ENCODE measurements at regions not wholly inside any gene's neighbourhood (a gene's known extent, or its start where the extent isn't known, plus 50 kb on each side); places are given as distances from the start of the nearest gene placed in this dataset.

DNA sequence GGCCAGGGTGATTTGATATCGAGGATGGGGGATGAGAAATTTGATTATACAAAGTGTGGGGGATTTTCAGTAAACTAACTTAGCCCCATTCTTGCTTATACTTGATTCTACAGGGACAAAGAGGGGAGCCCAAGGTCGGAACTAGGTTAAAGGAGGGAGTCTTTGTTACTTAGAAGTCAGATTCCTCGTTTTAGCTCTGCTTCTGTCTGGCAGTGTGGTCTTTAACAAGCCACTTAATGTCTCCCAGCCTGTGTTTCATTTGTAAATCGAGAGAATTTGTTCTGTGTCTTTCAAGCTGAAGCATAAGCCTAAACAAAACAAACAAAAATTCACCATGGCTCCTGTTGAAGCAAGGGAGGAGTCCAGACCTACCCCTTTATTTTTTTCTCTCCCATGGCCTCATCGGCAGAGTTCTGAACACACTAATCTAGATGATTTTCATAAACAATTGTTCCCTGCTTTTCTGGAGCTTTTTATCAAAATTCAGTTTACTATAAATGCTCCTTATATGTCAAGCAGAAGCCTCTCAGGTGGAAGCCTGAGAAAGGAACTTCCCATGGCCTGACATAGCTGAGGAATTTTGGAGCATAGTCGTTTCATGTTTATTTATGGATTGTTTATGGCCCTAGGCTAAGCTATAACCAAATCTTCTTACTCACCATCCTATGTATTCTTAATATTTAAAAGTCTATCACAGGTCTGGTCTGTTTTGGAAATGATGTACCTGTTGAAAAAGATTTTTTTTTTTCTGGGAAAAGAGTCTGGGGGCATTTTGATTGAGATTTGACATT lies 62.6 kb upstream of the SYTL5 start:
- Histone ChIP-seq H3K9me3 (replicated peaks in 1 of 2; ENCODE audit: control insufficient read depth in 1 of 2, insufficient read depth in 1 of 2, low read length in 2 of 2) (no peaks in the 10 kb centered on the region), H2AFZ (ENCODE audit: insufficient read depth, low read depth, low read length, poor library complexity, severe bottlenecking) (no peak overlapping the region), H3K9ac (ENCODE audit: insufficient read depth, low read length, poor library complexity, severe bottlenecking) (no peak overlapping the region), H3K79me2 (ENCODE audit: insufficient read depth, low read length) (no peaks in the 10 kb centered on the region), H4K20me1 (ENCODE audit: insufficient read depth, low read length) (no peaks in the 10 kb centered on the region), H3K27ac (ENCODE audit: low read depth in 1 of 2, low read length in 2 of 2) (no peak overlapping the region), H3K4me3 (replicated peaks in 1 of 3; ENCODE audit: low read depth in 2 of 3, low read length in 3 of 3) (no peak overlapping the region), H3K4me2 (replicated peaks; ENCODE audit: extremely low read depth, low read length, poor library complexity, severe bottlenecking) (no peak overlapping the region), H3K4me1 (ENCODE audit: control insufficient read depth in 1 of 2, insufficient read depth in 2 of 2, low read length in 2 of 2) (no peaks in the 10 kb centered on the region), H3K27me3 (ENCODE audit: control insufficient read depth in 2 of 2, insufficient read depth in 2 of 2, low read length in 2 of 2) (peaks cover 0 to 8% of the 10 kb centered on the region in 2 donors), H3K36me3 (replicated peaks in 1 of 2; ENCODE audit: control insufficient read depth in 1 of 2, insufficient read depth in 2 of 2, low read length in 2 of 2) (no peaks in the 10 kb centered on the region)
- H3K27me3 Mint-ChIP-seq (ENCODE audit: low read depth in 3 of 3) = peaks cover 1 to 9% (median 8%) of the 10 kb centered on the region in 3 donors
- H3K36me3 Mint-ChIP-seq = no peaks in the 10 kb centered on the region
- WGBS (ENCODE audit: insufficient coverage) = no CpG with 5 or more reads among the region's 6 CpGs
- no peak overlapping the region for H3K4me3 Mint-ChIP-seq
- no peak for DNase-seq
- intact Hi-C loops (cut with micrococcal nuclease) = no loop called here
- H3K9me3 Mint-ChIP-seq = peaks cover 0 to 3% (median 0%) of the 10 kb centered on the region in 7 donors
- H3K4me1 Mint-ChIP-seq = no peaks in the 10 kb centered on the region
- no peak overlapping the region for H3K27ac Mint-ChIP-seq
- TF ChIP-seq, protein P1, sequence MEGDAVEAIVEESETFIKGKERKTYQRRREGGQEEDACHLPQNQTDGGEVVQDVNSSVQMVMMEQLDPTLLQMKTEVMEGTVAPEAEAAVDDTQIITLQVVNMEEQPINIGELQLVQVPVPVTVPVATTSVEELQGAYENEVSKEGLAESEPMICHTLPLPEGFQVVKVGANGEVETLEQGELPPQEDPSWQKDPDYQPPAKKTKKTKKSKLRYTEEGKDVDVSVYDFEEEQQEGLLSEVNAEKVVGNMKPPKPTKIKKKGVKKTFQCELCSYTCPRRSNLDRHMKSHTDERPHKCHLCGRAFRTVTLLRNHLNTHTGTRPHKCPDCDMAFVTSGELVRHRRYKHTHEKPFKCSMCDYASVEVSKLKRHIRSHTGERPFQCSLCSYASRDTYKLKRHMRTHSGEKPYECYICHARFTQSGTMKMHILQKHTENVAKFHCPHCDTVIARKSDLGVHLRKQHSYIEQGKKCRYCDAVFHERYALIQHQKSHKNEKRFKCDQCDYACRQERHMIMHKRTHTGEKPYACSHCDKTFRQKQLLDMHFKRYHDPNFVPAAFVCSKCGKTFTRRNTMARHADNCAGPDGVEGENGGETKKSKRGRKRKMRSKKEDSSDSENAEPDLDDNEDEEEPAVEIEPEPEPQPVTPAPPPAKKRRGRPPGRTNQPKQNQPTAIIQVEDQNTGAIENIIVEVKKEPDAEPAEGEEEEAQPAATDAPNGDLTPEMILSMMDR (IDR thresholded peaks at IDR 0.05) = no peak

DNA sequence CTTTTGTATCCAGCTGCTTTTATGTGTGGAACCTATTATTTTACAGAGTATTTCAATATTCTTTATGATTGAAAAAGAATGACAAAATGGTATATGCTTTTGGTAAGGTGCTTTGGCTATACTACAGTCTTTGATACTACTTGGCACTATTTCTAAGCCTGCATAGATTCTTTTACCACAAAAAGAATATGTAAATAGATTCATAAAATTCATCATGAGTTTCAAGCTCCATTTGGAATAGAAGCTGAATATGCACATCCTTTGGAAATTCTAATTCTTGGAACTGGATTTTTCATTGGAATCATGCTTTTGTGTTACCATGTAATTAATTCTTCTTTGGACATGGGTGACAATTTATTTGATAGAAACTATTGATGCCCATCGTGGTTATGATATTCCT lies 60.2 kb upstream of the SYTL5 start:
- H3K4me2 ChIP-seq (replicated peaks; ENCODE audit: extremely low read depth, low read length, poor library complexity, severe bottlenecking) = no peak overlapping the region
- TF ChIP-seq, protein P1 (IDR thresholded peaks at IDR 0.05) = no peak

More for the DNA sequence above, 60.2 kb upstream of the SYTL5 start:
- DNase-seq = no peak
- Histone ChIP-seq H3K27ac (ENCODE audit: low read depth in 1 of 2, low read length in 2 of 2) (no peak overlapping the region), H3K4me3 (replicated peaks in 1 of 3; ENCODE audit: low read depth in 2 of 3, low read length in 3 of 3) (no peak overlapping the region), H3K79me2 (ENCODE audit: insufficient read depth, low read length) (no peaks in the 10 kb centered on the region), H3K9ac (ENCODE audit: insufficient read depth, low read length, poor library complexity, severe bottlenecking) (no peak overlapping the region), H3K4me1 (ENCODE audit: control insufficient read depth in 1 of 2, insufficient read depth in 2 of 2, low read length in 2 of 2) (no peaks in the 10 kb centered on the region), H3K36me3 (replicated peaks in 1 of 2; ENCODE audit: control insufficient read depth in 1 of 2, insufficient read depth in 2 of 2, low read length in 2 of 2) (no peaks in the 10 kb centered on the region), H4K20me1 (ENCODE audit: insufficient read depth, low read length) (no peaks in the 10 kb centered on the region), H2AFZ (ENCODE audit: insufficient read depth, low read depth, low read length, poor library complexity, severe bottlenecking) (no peak overlapping the region), H3K27me3 (ENCODE audit: control insufficient read depth in 2 of 2, insufficient read depth in 2 of 2, low read length in 2 of 2) (peaks cover 0 to 9% of the 10 kb centered on the region in 2 donors), H3K9me3 (replicated peaks in 1 of 2; ENCODE audit: control insufficient read depth in 1 of 2, insufficient read depth in 1 of 2, low read length in 2 of 2) (no peaks in the 10 kb centered on the region)
- no CpG with 5 or more reads among the region's 1 CpG for WGBS (ENCODE audit: insufficient coverage)
- Mint-ChIP-seq H3K4me3 (no peak overlapping the region), H3K27ac (no peak overlapping the region), H3K4me1 (no peaks in the 10 kb centered on the region), H3K27me3 (ENCODE audit: low read depth in 3 of 3) (peaks cover 1 to 8% (median 7%) of the 10 kb centered on the region in 3 donors), H3K9me3 (peaks cover 0 to 3% (median 0%) of the 10 kb centered on the region in 7 donors), H3K36me3 (no peaks in the 10 kb centered on the region)
- intact Hi-C loops (cut with micrococcal nuclease) = no loop called here

Measured in CD14-positive monocyte (primary cell).